GM21717 (cell line): ENCODE measurements at regions not wholly inside any gene's neighbourhood (a gene's known extent, or its start where the extent isn't known, plus 50 kb on each side); places are given as distances from the start of the nearest gene placed in this dataset.
"Not testable (repeated sequence)": the region's sequence is repeated elsewhere in the genome, so short reads cannot be mapped to it uniquely, and the experiment has no call there.

ENCODE experiments used
- ATAC-seq: cut with Tn5 transposase; IDR thresholded peaks from one replicate; pipeline ENCODE4 v1.9.1; 2021; ENCODE audit warnings: mild to moderate bottlenecking, moderate library complexity; ENCODE audit not compliant: unreplicated experiment

GRCh38 chr6:92117800-92118199 lies 1301.6 kb downstream of the EPHA7 start:
- no peak for ATAC-seq

- no peak for ATAC-seq
Measured at GRCh38 chr6:92114797-92115196, 1304.6 kb downstream of the EPHA7 start.

GRCh38 chr6:92114091-92114675 lies 1305.2 kb downstream of the EPHA7 start:
- ATAC-seq: no peak

GRCh38 chr6:92111386-92111785 lies 1308.0 kb downstream of the EPHA7 start:
- ATAC-seq: no peak

- ATAC-seq: no peak
Measured at GRCh38 chr6:92110403-92110802, 1309.0 kb downstream of the EPHA7 start.

GRCh38 chr6:92109956-92110355 lies 1309.4 kb downstream of the EPHA7 start:
- ATAC-seq: no peak

GRCh38 chr6:92109256-92109655 lies 1310.1 kb downstream of the EPHA7 start:
- no peak for ATAC-seq

- ATAC-seq: no peak
Measured at GRCh38 chr6:92086750-92087149, 1332.6 kb downstream of the EPHA7 start.

- ATAC-seq: not testable (repeated sequence)
Measured at GRCh38 chr6:92083914-92084313, 1335.4 kb downstream of the EPHA7 start.

GRCh38 chr6:92072387-92072786 lies 1347.0 kb downstream of the EPHA7 start:
- ATAC-seq: no peak

GRCh38 chr6:92069781-92070180 lies 1349.6 kb downstream of the EPHA7 start:
- ATAC-seq: no peak

- no peak for ATAC-seq
Measured at GRCh38 chr6:92052513-92052912, 1366.8 kb downstream of the EPHA7 start.

- ATAC-seq: no peak
Measured at GRCh38 chr6:92050216-92050615, 1369.1 kb downstream of the EPHA7 start.

GRCh38 chr6:92047860-92048259 lies 1371.5 kb downstream of the EPHA7 start:
- ATAC-seq: no peak

- no peak for ATAC-seq
Measured at GRCh38 chr6:92047152-92047850, 1372.1 kb downstream of the EPHA7 start.

GRCh38 chr6:92044312-92044711 lies 1375.0 kb downstream of the EPHA7 start:
- no peak for ATAC-seq

GRCh38 chr6:92043777-92044176 lies 1375.6 kb downstream of the EPHA7 start:
- ATAC-seq: no peak

- no peak for ATAC-seq
Measured at GRCh38 chr6:92026878-92027277, 1392.5 kb downstream of the EPHA7 start.

GRCh38 chr6:92024881-92025280 lies 1394.5 kb downstream of the EPHA7 start:
- ATAC-seq: no peak

GRCh38 chr6:92024110-92024509 lies 1395.2 kb downstream of the EPHA7 start:
- no peak for ATAC-seq

- no peak for ATAC-seq
Measured at GRCh38 chr6:92023410-92023966, 1395.9 kb downstream of the EPHA7 start.

- ATAC-seq: no peak
Measured at GRCh38 chr6:92011681-92012245, 1407.6 kb downstream of the EPHA7 start.
